ENCODE measurements at regions not wholly inside any gene's neighbourhood (a gene's known extent, or its start where the extent isn't known, plus 50 kb on each side); places are given as distances from the start of the nearest gene placed in this dataset.
"Not testable (repeated sequence)": the region's sequence is repeated elsewhere in the genome, so short reads cannot be mapped to it uniquely, and the experiment has no call there.

- TF ChIP-seq ZNF555 (tag by site-specific recombination; conservative IDR thresholded peaks at IDR 0.05); BCL11B (tag by site-specific recombination; IDR thresholded peaks at IDR 0.05; ENCODE audit: low read depth); MEIS1 (CRISPR knock-in tag; IDR thresholded peaks at IDR 0.05; ENCODE audit: borderline replicate concordance); ZNF221 (tag by site-specific recombination; IDR thresholded peaks at IDR 0.05; ENCODE audit: borderline replicate concordance); ZNF214 (tag by site-specific recombination; IDR thresholded peaks at IDR 0.05; ENCODE audit: borderline replicate concordance); ZNF138 (tag by site-specific recombination; IDR thresholded peaks at IDR 0.05; ENCODE audit: borderline replicate concordance); ZNF121 (tag by site-specific recombination; IDR thresholded peaks at IDR 0.05): not testable (repeated sequence)
- TF ChIP-seq, protein P1, sequence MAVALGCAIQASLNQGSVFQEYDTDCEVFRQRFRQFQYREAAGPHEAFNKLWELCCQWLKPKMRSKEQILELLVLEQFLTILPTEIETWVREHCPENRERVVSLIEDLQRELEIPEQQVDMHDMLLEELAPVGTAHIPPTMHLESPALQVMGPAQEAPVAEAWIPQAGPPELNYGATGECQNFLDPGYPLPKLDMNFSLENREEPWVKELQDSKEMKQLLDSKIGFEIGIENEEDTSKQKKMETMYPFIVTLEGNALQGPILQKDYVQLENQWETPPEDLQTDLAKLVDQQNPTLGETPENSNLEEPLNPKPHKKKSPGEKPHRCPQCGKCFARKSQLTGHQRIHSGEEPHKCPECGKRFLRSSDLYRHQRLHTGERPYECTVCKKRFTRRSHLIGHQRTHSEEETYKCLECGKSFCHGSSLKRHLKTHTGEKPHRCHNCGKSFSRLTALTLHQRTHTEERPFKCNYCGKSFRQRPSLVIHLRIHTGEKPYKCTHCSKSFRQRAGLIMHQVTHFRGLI (tag by site-specific recombination; IDR thresholded peaks at IDR 0.05), result not testable (repeated sequence)
- TF ChIP-seq, protein P2, sequence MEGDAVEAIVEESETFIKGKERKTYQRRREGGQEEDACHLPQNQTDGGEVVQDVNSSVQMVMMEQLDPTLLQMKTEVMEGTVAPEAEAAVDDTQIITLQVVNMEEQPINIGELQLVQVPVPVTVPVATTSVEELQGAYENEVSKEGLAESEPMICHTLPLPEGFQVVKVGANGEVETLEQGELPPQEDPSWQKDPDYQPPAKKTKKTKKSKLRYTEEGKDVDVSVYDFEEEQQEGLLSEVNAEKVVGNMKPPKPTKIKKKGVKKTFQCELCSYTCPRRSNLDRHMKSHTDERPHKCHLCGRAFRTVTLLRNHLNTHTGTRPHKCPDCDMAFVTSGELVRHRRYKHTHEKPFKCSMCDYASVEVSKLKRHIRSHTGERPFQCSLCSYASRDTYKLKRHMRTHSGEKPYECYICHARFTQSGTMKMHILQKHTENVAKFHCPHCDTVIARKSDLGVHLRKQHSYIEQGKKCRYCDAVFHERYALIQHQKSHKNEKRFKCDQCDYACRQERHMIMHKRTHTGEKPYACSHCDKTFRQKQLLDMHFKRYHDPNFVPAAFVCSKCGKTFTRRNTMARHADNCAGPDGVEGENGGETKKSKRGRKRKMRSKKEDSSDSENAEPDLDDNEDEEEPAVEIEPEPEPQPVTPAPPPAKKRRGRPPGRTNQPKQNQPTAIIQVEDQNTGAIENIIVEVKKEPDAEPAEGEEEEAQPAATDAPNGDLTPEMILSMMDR (tag by site-specific recombination; IDR thresholded peaks at IDR 0.05), result not testable (repeated sequence)
Observed at GRCh38 chrX:131461855-131462254, 82.0 kb upstream of the OR13H1 start.
